H1 (cell line): ENCODE measurements at regions not wholly inside any gene's neighbourhood (a gene's known extent, or its start where the extent isn't known, plus 50 kb on each side); places are given as distances from the start of the nearest gene placed in this dataset.

Source experiments
- ASH2L ChIP-seq: fragments of 200-600, 300-600 bp; sonication (generic); IDR thresholded peaks from one replicate; pipeline ENCODE4 v1.7.1; 2017; ENCODE audit warnings: low read length
- BACH1 ChIP-seq: IDR thresholded peaks from 2 replicates; pipeline ENCODE4 v1.6.1; 2012; ENCODE audit warnings: low read length, improper control_type of control experiment
- E2F6 ChIP-seq: IDR thresholded peaks from 2 replicates; pipeline ENCODE4 v1.6.1; 2012; ENCODE audit warnings: inconsistent platforms
- GABPA ChIP-seq: IDR thresholded peaks from 2 replicates; pipeline ENCODE4 v1.6.1; 2011; ENCODE audit warnings: mild to moderate bottlenecking, low read length, moderate library complexity, borderline replicate concordance; ENCODE audit not compliant: insufficient read depth
- HDAC6 ChIP-seq: IDR thresholded peaks from one replicate; pipeline ENCODE4 v1.7.1; 2012; ENCODE audit warnings: low read depth, mild to moderate bottlenecking, inconsistent platforms, low read length, moderate library complexity
- JUND ChIP-seq: IDR thresholded peaks from 2 replicates; pipeline ENCODE4 v1.6.1; 2011; ENCODE audit warnings: mild to moderate bottlenecking, improper control_type of control experiment, low read length
- KDM5A ChIP-seq: fragments of 200-600 bp; IDR thresholded peaks from 2 replicates; pipeline ENCODE4 v1.7.1; 2012; ENCODE audit warnings: mild to moderate bottlenecking, low read length, inconsistent platforms, mixed read lengths

- no peak for TF ChIP-seq KDM5A
- TF ChIP-seq HDAC6 = no peak
- TF ChIP-seq JUND = no peak
- TF ChIP-seq BACH1 = no peak
- no peak for TF ChIP-seq GABPA
- no peak for TF ChIP-seq E2F6
- TF ChIP-seq ASH2L = no peak
These were observed 81.6 kb downstream of the NREP start (continued) for GRCh38 chr5:111675201-111675934.
